Ishikawa (cell line): ENCODE measurements at regions not wholly inside any gene's neighbourhood (a gene's known extent, or its start where the extent isn't known, plus 50 kb on each side); places are given as distances from the start of the nearest gene placed in this dataset.

Experiments used
- CEBPB ChIP-seq: IDR thresholded peaks from 2 replicates; pipeline ENCODE4 v1.6.1; 2012
- CREB1 ChIP-seq: IDR thresholded peaks from 2 replicates; pipeline ENCODE4 v1.6.1; 2012; ENCODE audit warnings: low read depth
- EGR1 ChIP-seq: IDR thresholded peaks from 2 replicates; pipeline ENCODE4 v1.6.1; 2012
- REST ChIP-seq: IDR thresholded peaks from 2 replicates; pipeline ENCODE4 v1.6.1; 2012; ENCODE audit warnings: low read depth, mild to moderate bottlenecking
- TAF1 ChIP-seq: IDR thresholded peaks from 2 replicates; pipeline ENCODE4 v1.6.1; 2012; ENCODE audit warnings: low read depth, mild to moderate bottlenecking
- TCF12 ChIP-seq: IDR thresholded peaks from 2 replicates; pipeline ENCODE4 v1.6.1; 2012; ENCODE audit warnings: low read depth
- TEAD4 ChIP-seq: IDR thresholded peaks from 2 replicates; pipeline ENCODE4 v1.6.1; 2012
- USF1 ChIP-seq: IDR thresholded peaks from 2 replicates; pipeline ENCODE4 v1.6.1; 2012
- YY1 ChIP-seq: IDR thresholded peaks from 2 replicates; pipeline ENCODE4 v1.6.1; 2012; ENCODE audit warnings: low read depth

GRCh38 chr4:3634894-3635820, 102.9 kb upstream of the LRPAP1 start:
- no peak for TF ChIP-seq USF1
- no peak for TF ChIP-seq EGR1
- no peak for TF ChIP-seq REST
- no peak for TF ChIP-seq CEBPB
- no peak for TF ChIP-seq TAF1
- no peak for TF ChIP-seq CREB1
- no peak for TF ChIP-seq TEAD4
- no peak for TF ChIP-seq TCF12
- TF ChIP-seq YY1, result no peak
